ENCODE measurements at regions not wholly inside any gene's neighbourhood (a gene's known extent, or its start where the extent isn't known, plus 50 kb on each side); places are given as distances from the start of the nearest gene placed in this dataset.

- ATAC-seq: no peak
- Histone ChIP-seq H3K9me2 (ENCODE audit: insufficient read depth) (no peaks in the 10 kb centered on the region), H3K4me3 (replicated peaks in 1 of 2; ENCODE audit: low read depth in 1 of 2, low read length in 2 of 2) (no peak overlapping the region), H3K79me2 (ENCODE audit: insufficient read depth, low read length) (no peaks in the 10 kb centered on the region), H2AFZ (ENCODE audit: low read depth, low read length, poor library complexity, severe bottlenecking) (no peak overlapping the region), H3K4me1 (ENCODE audit: control insufficient read depth in 1 of 2, insufficient read depth in 2 of 2, low read length in 2 of 2) (no peaks in the 10 kb centered on the region), H4K20me1 (ENCODE audit: insufficient read depth) (no peaks in the 10 kb centered on the region), H3K27me3 (ENCODE audit: insufficient read depth, low read length) (peaks cover 15% of the 10 kb centered on the region), H3K4me2 (ENCODE audit: low read length) (no peak overlapping the region), H3K9ac (ENCODE audit: low read length) (no peak overlapping the region), H3K27ac (ENCODE audit: low read depth, low read length) (no peak overlapping the region), H3K36me3 (ENCODE audit: control insufficient read depth in 1 of 2, insufficient read depth in 2 of 2, low read length in 2 of 2) (no peaks in the 10 kb centered on the region), H3K9me3 (ENCODE audit: control insufficient read depth in 1 of 2, insufficient read depth in 1 of 2, low read depth in 1 of 2, low read length in 2 of 2) (no peaks in the 10 kb centered on the region)
- ChIA-PET POLR2A (no interaction called here), RAD21 (ENCODE audit: low non-redundant PET in 1 of 2, low total read pairs in 2 of 2, uncharacterized antibody in 2 of 2, unreplicated experiment in 2 of 2) (no interaction called here), CTCF (no interaction called here)
- intact Hi-C loops (cut with micrococcal nuclease): no loop called here
- BruUV-seq (replicated peaks): no TSS peak
- TF ChIP-seq EZH2phosphoT487 (IDR thresholded peaks at IDR 0.05; ENCODE audit: borderline replicate concordance) (no peak), POLR2AphosphoS5 (IDR thresholded peaks at IDR 0.05; ENCODE audit: low read depth, low read length) (no peak), EZH2 (IDR thresholded peaks at IDR 0.05) (no peak), YY1 (IDR thresholded peaks at IDR 0.05; ENCODE audit: extremely low read depth, insufficient replicate concordance, low read depth, low read length) (no peak), CTCF (IDR thresholded peaks at IDR 0.05 in 2 of 3, conservative IDR thresholded peaks at IDR 0.05 in 1 of 3; ENCODE audit: borderline replicate concordance in 1 of 3, insufficient read depth in 1 of 3, low read depth in 2 of 3, low read length in 2 of 3) (no peak), SRF (IDR thresholded peaks at IDR 0.05; ENCODE audit: low read depth) (no peak), CEBPB (IDR thresholded peaks at IDR 0.05; ENCODE audit: low read depth) (no peak), TCF7L2 (IDR thresholded peaks at IDR 0.05; ENCODE audit: borderline replicate concordance, extremely low read depth, insufficient read depth, insufficient read length) (no peak), REST (IDR thresholded peaks at IDR 0.05; ENCODE audit: low read depth) (no peak), FOSL1 (IDR thresholded peaks at IDR 0.05; ENCODE audit: low read depth) (no peak), EGR1 (IDR thresholded peaks at IDR 0.05; ENCODE audit: low read depth) (no peak), MAX (IDR thresholded peaks at IDR 0.05) (no peak)
- no peak for DNase-seq (ENCODE audit: low read depth, low spot score)
Observed at GRCh38 chr3:64431526-64432091, 206.3 kb upstream of the PRICKLE2 start.
